ENCODE measurements at regions not wholly inside any gene's neighbourhood (a gene's known extent, or its start where the extent isn't known, plus 50 kb on each side); places are given as distances from the start of the nearest gene placed in this dataset.
A peak's percentile ranks its signal among the peaks of the same experiment; 100 is the strongest.

- in situ Hi-C loops (cut with HindIII; ENCODE audit: extremely low pct_ligation_motif_present, low pct_unique_long_range_greater_than_20kb) (no loop called here), intact Hi-C loops (cut with micrococcal nuclease; ENCODE audit: unreplicated experiment) (no loop called here)
- peak; percentile 50 for ATAC-seq
- Histone ChIP-seq H3K4me2 (ENCODE audit: low read depth, low read length) (peak overlapping the region; percentile 51), H4K20me1 (ENCODE audit: insufficient read depth, low read length) (no peaks in the 10 kb centered on the region), H3K4me1 (ENCODE audit: insufficient read depth, low read length) (peaks cover 11% of the 10 kb centered on the region), H3K9ac (ENCODE audit: insufficient read depth, low read depth, low read length) (no peak overlapping the region), H3K36me3 (replicated peaks in 1 of 2; ENCODE audit: control insufficient read depth in 1 of 2, insufficient read depth in 2 of 2, low read length in 2 of 2) (no peaks in the 10 kb centered on the region), H3K9me3 (ENCODE audit: low read length) (no peaks in the 10 kb centered on the region), H3K27ac (ENCODE audit: extremely low read length, insufficient read depth, low read length) (no peak overlapping the region), H3K27me3 (ENCODE audit: control insufficient read depth in 1 of 2, insufficient read depth in 2 of 2, low read length in 2 of 2) (no peaks in the 10 kb centered on the region), H3K79me2 (ENCODE audit: insufficient read depth, low read length) (no peaks in the 10 kb centered on the region), H3K4me3 (replicated peaks in 1 of 3; ENCODE audit: insufficient read depth in 1 of 3, low read depth in 2 of 3, low read length in 3 of 3) (no peak overlapping the region; a peak in 1 of 6 replicates), H2AFZ (ENCODE audit: low read length) (peak overlapping the region; percentile 98)
- FAIRE-seq, result no peak
- no peak for DNase-seq (ENCODE audit: low spot score)
- POLR2A ChIA-PET, result no interaction called here
- WGBS (ENCODE audit: low lambda C conversion rate), result 4% methylated on average over 3 of the region's 3 CpGs
- CTCF ChIA-PET (ENCODE audit: low intra/inter-chr PET ratio, low total read pairs), result no interaction called here
- TF ChIP-seq ZNF143 (CRISPR knock-in tag; IDR thresholded peaks at IDR 0.05) (no peak), HNF4A (CRISPR knock-in tag; IDR thresholded peaks at IDR 0.05) (0 out of 2 replicates have a peak, but pooled peaks have one; percentile 11), IKZF5 (CRISPR knock-in tag; IDR thresholded peaks at IDR 0.05) (no peak), IRF1 (CRISPR knock-in tag; IDR thresholded peaks at IDR 0.05; ENCODE audit: low read depth) (no peak), ZNF367 (CRISPR knock-in tag; IDR thresholded peaks at IDR 0.05; ENCODE audit: borderline replicate concordance) (no peak), TFE3 (CRISPR knock-in tag; IDR thresholded peaks at IDR 0.05) (no peak)
- BruUV-seq (replicated peaks), result no TSS peak
Observed at GRCh38 chr5:21181609-21182125, 1193.7 kb upstream of the CDH18 start.
